Bronchial epithelial cell (primary cell): ENCODE measurements at regions not wholly inside any gene's neighbourhood (a gene's known extent, or its start where the extent isn't known, plus 50 kb on each side); places are given as distances from the start of the nearest gene placed in this dataset.

Source experiments
- DNase-seq: peaks from one replicate; pipeline ENCODE4 v3.0.0-alpha.2; 2010; ENCODE audit warnings: low read depth
- FAIRE-seq: peaks from 2 replicates; lab custom pipeline; 2011; peaks lifted over from hg19 to GRCh38; lab: Jason Lieb, UNC
- H3K27me3 ChIP-seq: 2 replicates; pipeline ENCODE4 v1.5.1; 2011; ENCODE audit warnings: low read length; ENCODE audit not compliant: control insufficient read depth, insufficient read depth
- H3K36me3 ChIP-seq: 2 replicates; pipeline ENCODE4 v1.5.1; 2011; ENCODE audit warnings: low read length; ENCODE audit not compliant: control insufficient read depth, insufficient read depth
- H3K4me3 ChIP-seq: 2 replicates; pipeline ENCODE4 v1.5.1; 2011; ENCODE audit warnings: mild to moderate bottlenecking, low read depth, low read length, control low read depth
- TF ChIP-seq, protein P1 (sequence below): IDR thresholded peaks from 2 replicates; pipeline ENCODE4 v1.5.1; 2011; ENCODE audit warnings: mild to moderate bottlenecking, moderate library complexity, low read length, control low read depth, inconsistent platforms; ENCODE audit not compliant: insufficient read depth, severe bottlenecking

DNA sequence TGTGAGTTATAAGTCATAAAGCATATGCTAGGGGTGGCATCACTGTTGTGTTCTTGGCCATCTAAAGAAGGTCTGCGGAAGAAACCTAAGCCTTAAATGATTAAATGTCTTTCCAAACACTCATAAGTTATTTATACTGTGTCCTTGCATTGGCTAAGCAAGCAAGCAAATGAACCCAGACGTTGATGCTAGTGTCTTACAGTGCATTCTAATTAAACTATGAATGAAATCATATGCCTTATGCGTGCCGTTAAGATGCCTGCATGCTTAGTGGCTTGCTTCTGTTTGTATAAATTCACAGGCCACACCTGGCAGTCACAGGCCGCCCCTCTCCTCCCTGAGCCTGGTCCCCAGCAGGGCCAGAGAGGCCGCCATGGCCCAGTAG is 49.9 kb downstream of the RIN2 start:
- TF ChIP-seq, protein P1, sequence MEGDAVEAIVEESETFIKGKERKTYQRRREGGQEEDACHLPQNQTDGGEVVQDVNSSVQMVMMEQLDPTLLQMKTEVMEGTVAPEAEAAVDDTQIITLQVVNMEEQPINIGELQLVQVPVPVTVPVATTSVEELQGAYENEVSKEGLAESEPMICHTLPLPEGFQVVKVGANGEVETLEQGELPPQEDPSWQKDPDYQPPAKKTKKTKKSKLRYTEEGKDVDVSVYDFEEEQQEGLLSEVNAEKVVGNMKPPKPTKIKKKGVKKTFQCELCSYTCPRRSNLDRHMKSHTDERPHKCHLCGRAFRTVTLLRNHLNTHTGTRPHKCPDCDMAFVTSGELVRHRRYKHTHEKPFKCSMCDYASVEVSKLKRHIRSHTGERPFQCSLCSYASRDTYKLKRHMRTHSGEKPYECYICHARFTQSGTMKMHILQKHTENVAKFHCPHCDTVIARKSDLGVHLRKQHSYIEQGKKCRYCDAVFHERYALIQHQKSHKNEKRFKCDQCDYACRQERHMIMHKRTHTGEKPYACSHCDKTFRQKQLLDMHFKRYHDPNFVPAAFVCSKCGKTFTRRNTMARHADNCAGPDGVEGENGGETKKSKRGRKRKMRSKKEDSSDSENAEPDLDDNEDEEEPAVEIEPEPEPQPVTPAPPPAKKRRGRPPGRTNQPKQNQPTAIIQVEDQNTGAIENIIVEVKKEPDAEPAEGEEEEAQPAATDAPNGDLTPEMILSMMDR = no peak
- no peak for FAIRE-seq
- no peak overlapping the region for H3K4me3 ChIP-seq
- no peak for DNase-seq
- H3K27me3 ChIP-seq = no peaks in the 10 kb centered on the region
- H3K36me3 ChIP-seq = no peaks in the 10 kb centered on the region

DNA sequence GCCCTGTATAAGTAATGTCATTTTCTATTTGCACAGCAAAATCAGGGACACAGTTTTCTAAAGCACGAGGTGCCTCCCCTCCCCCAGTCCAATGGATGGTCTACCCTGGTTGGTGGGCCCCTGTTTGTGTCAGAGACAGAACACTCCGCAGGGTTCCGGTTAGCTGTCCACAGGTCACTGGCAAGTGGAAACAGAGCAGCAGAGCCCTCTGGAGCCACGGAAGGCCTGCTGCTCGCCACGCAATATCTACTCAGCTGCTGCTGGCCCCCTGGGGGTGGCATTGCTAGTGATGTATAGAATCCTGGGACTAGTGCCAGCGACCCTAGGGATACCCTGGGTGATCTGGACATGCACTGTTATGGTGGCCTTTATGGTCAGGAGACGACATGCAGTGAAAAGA is 50.4 kb downstream of the RIN2 start:
- TF ChIP-seq, protein P1 = no peak
- DNase-seq = no peak
- Histone ChIP-seq H3K27me3 (no peaks in the 10 kb centered on the region), H3K4me3 (no peak overlapping the region), H3K36me3 (no peaks in the 10 kb centered on the region)
- FAIRE-seq = no peak

DNA sequence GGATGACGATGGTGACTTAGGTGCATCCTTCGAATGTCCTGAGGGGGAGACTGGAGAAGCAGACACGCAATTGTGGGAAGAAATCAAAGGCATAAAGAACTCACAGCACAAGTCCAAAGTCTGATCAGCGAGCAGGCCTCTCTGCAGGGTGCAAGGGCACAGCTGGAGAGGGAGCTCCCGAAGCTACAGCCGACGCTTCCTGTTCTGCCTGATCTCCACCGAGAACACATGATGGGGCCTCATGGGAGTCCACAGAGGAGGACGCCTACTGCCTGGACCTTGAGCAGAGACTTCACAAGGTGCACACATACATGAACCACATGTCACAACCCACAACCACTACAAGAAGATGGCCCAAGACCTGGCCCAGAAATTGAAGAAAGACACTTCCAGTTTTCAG is 51.4 kb downstream of the RIN2 start:
- no peak overlapping the region for H3K4me3 ChIP-seq
- H3K27me3 ChIP-seq = no peaks in the 10 kb centered on the region
- TF ChIP-seq, protein P1 = no peak
- no peak for DNase-seq
- no peak for FAIRE-seq
- no peaks in the 10 kb centered on the region for H3K36me3 ChIP-seq

DNA sequence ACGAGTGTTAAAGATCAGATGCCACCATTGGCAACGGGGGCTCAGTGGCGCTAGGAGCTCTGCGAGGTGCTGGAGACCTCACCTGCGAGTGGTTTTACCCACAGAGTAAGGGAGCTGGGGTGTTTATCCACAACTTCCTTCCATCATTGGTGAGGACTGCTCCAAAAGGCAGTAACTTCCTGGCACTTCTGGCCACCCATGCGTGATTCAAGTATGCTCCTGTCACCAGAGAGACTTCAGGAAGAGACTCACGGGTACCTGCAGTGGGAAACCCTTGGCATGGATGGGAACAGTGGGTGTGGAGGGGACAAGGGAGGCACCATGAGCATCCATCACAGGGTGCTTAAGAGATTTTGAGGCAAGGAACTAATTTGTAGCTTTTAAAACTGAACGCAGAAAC is 53.2 kb downstream of the RIN2 start:
- Histone ChIP-seq H3K36me3 (no peaks in the 10 kb centered on the region), H3K27me3 (no peaks in the 10 kb centered on the region), H3K4me3 (no peak overlapping the region)
- no peak for DNase-seq
- FAIRE-seq = no peak
- TF ChIP-seq, protein P1 = no peak

DNA sequence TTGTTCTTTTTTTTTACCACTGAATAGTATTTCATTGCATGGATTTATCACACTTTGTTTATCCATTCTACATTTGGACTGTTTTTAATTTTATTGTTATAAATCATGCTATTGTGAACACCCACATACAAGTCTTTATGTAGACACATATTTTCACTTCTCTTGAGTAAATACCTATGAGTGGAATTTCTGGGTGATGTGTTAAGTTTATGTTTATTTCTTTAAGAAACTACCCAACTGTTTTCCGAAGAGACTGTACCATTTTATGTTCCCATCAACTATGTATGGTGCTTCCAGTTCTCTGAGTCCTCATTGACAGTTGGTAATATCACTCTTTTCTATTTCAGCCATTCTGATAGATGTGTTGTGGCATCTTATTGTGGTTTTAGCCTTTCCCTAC is 54.0 kb downstream of the RIN2 start:
- FAIRE-seq = no peak
- H3K36me3 ChIP-seq = no peaks in the 10 kb centered on the region
- peak; percentile 23 for DNase-seq
- H3K27me3 ChIP-seq = no peaks in the 10 kb centered on the region
- TF ChIP-seq, protein P1 = no peak
- H3K4me3 ChIP-seq = no peak overlapping the region

DNA sequence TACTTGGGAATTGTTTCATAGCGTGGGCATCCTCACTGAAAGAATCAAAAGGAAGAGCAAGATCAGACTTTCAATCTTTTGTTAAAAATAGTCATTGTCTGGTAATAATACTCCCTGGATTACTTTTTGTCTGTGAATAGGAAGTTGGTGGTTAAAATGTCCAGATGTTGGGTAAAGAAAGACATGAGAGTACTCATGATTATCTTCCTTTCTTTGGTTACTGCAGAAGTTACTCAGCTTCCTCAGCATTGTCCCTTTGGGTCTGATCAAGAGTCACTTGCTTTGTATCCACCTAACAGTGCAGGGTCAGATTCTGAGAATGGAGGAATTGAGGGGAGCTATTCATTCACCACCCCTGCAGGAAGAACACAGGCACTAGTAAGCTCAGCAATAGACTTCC is 54.6 kb downstream of the RIN2 start:
- DNase-seq (no peak), FAIRE-seq (no peak)
- H3K4me3 ChIP-seq = no peak overlapping the region
- TF ChIP-seq, protein P1 = no peak
- no peaks in the 10 kb centered on the region for H3K36me3 ChIP-seq
- H3K27me3 ChIP-seq = no peaks in the 10 kb centered on the region
